ENCODE measurements at regions not wholly inside any gene's neighbourhood (a gene's known extent, or its start where the extent isn't known, plus 50 kb on each side); places are given as distances from the start of the nearest gene placed in this dataset.

DNA sequence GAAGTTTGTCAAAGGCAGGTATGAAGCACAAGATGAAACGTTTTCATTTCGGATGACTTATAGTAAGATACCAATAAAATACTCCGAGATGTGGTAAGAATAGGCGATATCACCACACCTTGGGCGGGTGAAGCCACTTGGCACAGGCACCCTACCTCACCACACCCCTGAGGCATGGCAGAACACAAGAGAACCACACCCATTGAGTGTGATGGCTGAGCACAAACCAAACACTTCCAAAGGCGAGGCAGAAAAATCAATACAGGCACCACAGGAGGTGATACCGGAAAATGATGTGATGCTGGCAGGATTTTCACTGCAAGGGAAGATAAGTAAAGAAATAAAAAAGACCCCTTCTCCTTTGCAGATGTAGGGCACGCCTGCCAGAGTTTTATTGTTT lies 332.9 kb upstream of the PRDM1 start:
- no peak for TF ChIP-seq POLR2AphosphoS5 (IDR thresholded peaks at IDR 0.05; ENCODE audit: low read depth, low read length)
- TF ChIP-seq POLR2A (IDR thresholded peaks at IDR 0.05; ENCODE audit: low read depth, low read length): no peak
- no peak for TF ChIP-seq TAF1 (IDR thresholded peaks at IDR 0.05; ENCODE audit: borderline replicate concordance, low read depth, low read length)

Data from GM12892 (cell line).